ENCODE measurements at regions not wholly inside any gene's neighbourhood (a gene's known extent, or its start where the extent isn't known, plus 50 kb on each side); places are given as distances from the start of the nearest gene placed in this dataset.

DNA sequence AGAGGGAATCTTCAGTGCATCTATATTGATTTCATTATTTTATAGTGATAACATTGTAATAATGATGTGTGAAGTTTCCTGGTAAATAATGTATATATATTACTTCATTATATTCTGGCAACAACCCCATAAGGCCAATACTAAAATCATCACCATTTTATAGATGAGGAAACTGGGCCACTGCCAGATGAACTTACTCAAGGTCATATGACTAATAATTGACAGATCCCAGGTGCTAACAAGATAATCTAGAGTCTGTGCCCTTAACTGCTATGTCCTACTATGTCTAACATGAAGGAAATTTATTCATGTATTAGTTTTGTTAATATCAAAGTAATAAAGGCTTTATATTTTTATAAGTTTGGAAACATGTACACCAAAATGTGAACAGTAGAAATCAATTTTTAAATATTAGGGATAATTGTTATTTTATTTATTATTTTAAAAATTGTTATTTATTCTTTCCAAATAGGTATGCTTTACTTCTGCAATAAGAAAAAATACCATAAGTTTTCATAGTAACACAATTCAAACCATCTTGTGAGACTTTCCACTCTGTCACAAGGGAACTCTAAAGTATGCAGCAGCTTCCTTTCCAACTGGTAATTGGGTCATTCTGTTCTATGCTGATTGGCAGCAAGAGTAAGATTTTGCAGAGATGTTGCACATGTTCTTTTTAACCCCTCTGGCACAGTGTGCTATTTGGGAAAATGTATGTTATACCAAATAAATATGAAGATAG is 90.8 kb upstream of the CMC1 start:
- no peak for TF ChIP-seq POLR2AphosphoS5 (IDR thresholded peaks at IDR 0.05)
- TF ChIP-seq, protein P1, sequence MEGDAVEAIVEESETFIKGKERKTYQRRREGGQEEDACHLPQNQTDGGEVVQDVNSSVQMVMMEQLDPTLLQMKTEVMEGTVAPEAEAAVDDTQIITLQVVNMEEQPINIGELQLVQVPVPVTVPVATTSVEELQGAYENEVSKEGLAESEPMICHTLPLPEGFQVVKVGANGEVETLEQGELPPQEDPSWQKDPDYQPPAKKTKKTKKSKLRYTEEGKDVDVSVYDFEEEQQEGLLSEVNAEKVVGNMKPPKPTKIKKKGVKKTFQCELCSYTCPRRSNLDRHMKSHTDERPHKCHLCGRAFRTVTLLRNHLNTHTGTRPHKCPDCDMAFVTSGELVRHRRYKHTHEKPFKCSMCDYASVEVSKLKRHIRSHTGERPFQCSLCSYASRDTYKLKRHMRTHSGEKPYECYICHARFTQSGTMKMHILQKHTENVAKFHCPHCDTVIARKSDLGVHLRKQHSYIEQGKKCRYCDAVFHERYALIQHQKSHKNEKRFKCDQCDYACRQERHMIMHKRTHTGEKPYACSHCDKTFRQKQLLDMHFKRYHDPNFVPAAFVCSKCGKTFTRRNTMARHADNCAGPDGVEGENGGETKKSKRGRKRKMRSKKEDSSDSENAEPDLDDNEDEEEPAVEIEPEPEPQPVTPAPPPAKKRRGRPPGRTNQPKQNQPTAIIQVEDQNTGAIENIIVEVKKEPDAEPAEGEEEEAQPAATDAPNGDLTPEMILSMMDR (IDR thresholded peaks at IDR 0.05): no peak
